ENCODE measurements at regions not wholly inside any gene's neighbourhood (a gene's known extent, or its start where the extent isn't known, plus 50 kb on each side); places are given as distances from the start of the nearest gene placed in this dataset.

GRCh38 chr6:71220466-71220865, 68.1 kb upstream of the OGFRL1 start:
- no peak for DNase-seq
- Histone ChIP-seq H3K4me3 (no peak overlapping the region), H3K27ac (no peak overlapping the region), H3K9me3 (no peaks in the 10 kb centered on the region), H3K36me3 (no peaks in the 10 kb centered on the region), H3K27me3 (no peaks in the 10 kb centered on the region), H3K4me1 (no peaks in the 10 kb centered on the region)
- TF ChIP-seq POLR2A (IDR thresholded peaks at IDR 0.05): no peak
- TF ChIP-seq CTCF (IDR thresholded peaks at IDR 0.05 in 4 of 5, conservative IDR thresholded peaks at IDR 0.05 in 1 of 5): no peak
- intact Hi-C loops (cut with DNase I; ENCODE audit: low total_unique reads): no loop called here
- in situ Hi-C loops (cut with MboI; ENCODE audit: low sequenced_read_pairs in 4 of 4): no loop called here
- ATAC-seq: no peak

GRCh38 chr6:71222671-71223070, 65.9 kb upstream of the OGFRL1 start:
- DNase-seq (no peak), ATAC-seq (no peak)
- in situ Hi-C loops (cut with MboI; ENCODE audit: low sequenced_read_pairs in 4 of 4) (no loop called here), intact Hi-C loops (cut with DNase I; ENCODE audit: low total_unique reads) (loop anchor here (2.0 kb wide), 1 partner anchor 14 kb away; no protein-coding TSS in a partner anchor)
- H3K27me3 ChIP-seq: no peaks in the 10 kb centered on the region
- H3K27ac ChIP-seq: no peak overlapping the region
- no peaks in the 10 kb centered on the region for H3K36me3 ChIP-seq
- no peak overlapping the region for H3K4me3 ChIP-seq
- TF ChIP-seq POLR2A (IDR thresholded peaks at IDR 0.05): no peak
- TF ChIP-seq CTCF (IDR thresholded peaks at IDR 0.05 in 4 of 5, conservative IDR thresholded peaks at IDR 0.05 in 1 of 5): no peak
- no peaks in the 10 kb centered on the region for H3K9me3 ChIP-seq
- no peaks in the 10 kb centered on the region for H3K4me1 ChIP-seq

GRCh38 chr6:71224011-71224410, 64.6 kb upstream of the OGFRL1 start:
- intact Hi-C loops (cut with DNase I; ENCODE audit: low total_unique reads): no loop called here
- Histone ChIP-seq H3K9me3 (no peaks in the 10 kb centered on the region), H3K27me3 (no peaks in the 10 kb centered on the region), H3K27ac (no peak overlapping the region), H3K36me3 (no peaks in the 10 kb centered on the region), H3K4me1 (no peaks in the 10 kb centered on the region), H3K4me3 (no peak overlapping the region)
- TF ChIP-seq POLR2A (IDR thresholded peaks at IDR 0.05) (no peak), CTCF (IDR thresholded peaks at IDR 0.05 in 4 of 5, conservative IDR thresholded peaks at IDR 0.05 in 1 of 5) (no peak)
- DNase-seq: no peak
- in situ Hi-C loops (cut with MboI; ENCODE audit: low sequenced_read_pairs in 4 of 4): no loop called here
- ATAC-seq: no peak

- Histone ChIP-seq H3K4me3 (no peak overlapping the region), H3K27me3 (no peaks in the 10 kb centered on the region), H3K36me3 (no peaks in the 10 kb centered on the region), H3K4me1 (no peaks in the 10 kb centered on the region), H3K27ac (no peak overlapping the region), H3K9me3 (no peaks in the 10 kb centered on the region)
- in situ Hi-C loops (cut with MboI; ENCODE audit: low sequenced_read_pairs in 4 of 4): no loop called here
- intact Hi-C loops (cut with DNase I; ENCODE audit: low total_unique reads): no loop called here
- TF ChIP-seq CTCF (IDR thresholded peaks at IDR 0.05 in 4 of 5, conservative IDR thresholded peaks at IDR 0.05 in 1 of 5) (no peak), POLR2A (IDR thresholded peaks at IDR 0.05) (no peak)
- ATAC-seq (no peak), DNase-seq (no peak)
These were observed 62.5 kb upstream of the OGFRL1 start for GRCh38 chr6:71226151-71226550.

- Histone ChIP-seq H3K27me3 (no peaks in the 10 kb centered on the region), H3K36me3 (no peaks in the 10 kb centered on the region), H3K4me1 (no peaks in the 10 kb centered on the region), H3K9me3 (no peaks in the 10 kb centered on the region), H3K4me3 (no peak overlapping the region), H3K27ac (no peak overlapping the region)
- in situ Hi-C loops (cut with MboI; ENCODE audit: low sequenced_read_pairs in 4 of 4) (no loop called here), intact Hi-C loops (cut with DNase I; ENCODE audit: low total_unique reads) (no loop called here)
- no peak for TF ChIP-seq POLR2A (IDR thresholded peaks at IDR 0.05)
- TF ChIP-seq CTCF (IDR thresholded peaks at IDR 0.05 in 4 of 5, conservative IDR thresholded peaks at IDR 0.05 in 1 of 5): no peak
- DNase-seq: no peak
- no peak for ATAC-seq
These were observed 60.1 kb upstream of the OGFRL1 start for GRCh38 chr6:71228461-71229041.
